Lower leg skin (tissue), 4 donors: ENCODE measurements at regions not wholly inside any gene's neighbourhood (a gene's known extent, or its start where the extent isn't known, plus 50 kb on each side); places are given as distances from the start of the nearest gene placed in this dataset.
"Not testable (repeated sequence)": the region's sequence is repeated elsewhere in the genome, so short reads cannot be mapped to it uniquely, and the experiment has no call there.

Experiments
- DNase-seq, 2 donors: peaks; one replicate each; pipeline ENCODE4 v3.0.0-alpha.2; 2019; ENCODE audit warnings: low spot score in 2 of 2
- H3K4me3 ChIP-seq: fragments of 200-600 bp; sonication (generic); 2 replicates; pipeline ENCODE4 v1.5.1; 2017; ENCODE audit warnings: mild to moderate bottlenecking, low read depth; ENCODE audit not compliant: poor library complexity, severe bottlenecking
- CTCF ChIP-seq, 3 donors: fragments of 450-650 bp; IDR thresholded peaks; one replicate each; pipeline ENCODE4 v1.5.1; 2016; ENCODE audit warnings: antibody characterized with exemption in 3 of 3, mild to moderate bottlenecking in 3 of 3, moderate library complexity in 2 of 3
- POLR2A ChIP-seq, 2 donors: fragments of 450-650 bp; IDR thresholded peaks; one replicate each; pipeline ENCODE4 v1.6.1; 2016 to 2017; ENCODE audit warnings: antibody characterized with exemption in 2 of 2, mild to moderate bottlenecking in 1 of 2, moderate library complexity in 1 of 2
- WGBS, 2 donors: methylation state at CpG; one replicate each; pipeline ENCODE4 v1.1.5; 2018; 5-methylcytosine and 5-hydroxymethylcytosine counted together
- intact Hi-C: fragments of 100-400 bp; cut with DNase I; formaldehyde crosslinking; loops from one replicate; pipeline ENCODE4 v1.15.0; 2023; ENCODE audit warnings: low total_unique reads

GRCh38 chr6:8322659-8323058 lies 112.7 kb downstream of the SLC35B3 start:
- intact Hi-C loops: no loop called here
- no peak overlapping the region for H3K4me3 ChIP-seq
- TF ChIP-seq CTCF (IDR thresholded peaks at IDR 0.05) (no peak), POLR2A (IDR thresholded peaks at IDR 0.05) (no peak)
- 86 to 91% methylated on average over 6 of the region's 6 CpGs for WGBS, 2 donors
- no peak for DNase-seq

- H3K4me3 ChIP-seq: no peak overlapping the region
- intact Hi-C loops: no loop called here
- DNase-seq: no peak
- TF ChIP-seq POLR2A (IDR thresholded peaks at IDR 0.05) (no peak), CTCF (IDR thresholded peaks at IDR 0.05) (no peak)
- 94% methylated on average over 3 of the region's 3 CpGs for WGBS, 2 donors
These were observed 113.5 kb downstream of the SLC35B3 start for GRCh38 chr6:8321671-8322404.

- TF ChIP-seq POLR2A (IDR thresholded peaks at IDR 0.05) (no peak), CTCF (IDR thresholded peaks at IDR 0.05) (no peak)
- no peak for DNase-seq
- 95 to 96% methylated on average over 5 of the region's 5 CpGs for WGBS, 2 donors
- intact Hi-C loops: no loop called here
- H3K4me3 ChIP-seq: no peak overlapping the region
These were observed 120.2 kb downstream of the SLC35B3 start for GRCh38 chr6:8315154-8315553.

GRCh38 chr6:8301502-8301901 lies 133.8 kb downstream of the SLC35B3 start:
- intact Hi-C loops: no loop called here
- WGBS, 2 donors: 85 to 88% methylated on average over 2 of the region's 2 CpGs
- no peak for DNase-seq
- TF ChIP-seq POLR2A (IDR thresholded peaks at IDR 0.05): no peak
- TF ChIP-seq CTCF (IDR thresholded peaks at IDR 0.05): no peak
- no peak overlapping the region for H3K4me3 ChIP-seq

- intact Hi-C loops: no loop called here
- TF ChIP-seq CTCF (IDR thresholded peaks at IDR 0.05) (no peak), POLR2A (IDR thresholded peaks at IDR 0.05) (no peak)
- no peak overlapping the region for H3K4me3 ChIP-seq
- no peak for DNase-seq
- 61 to 71% methylated on average over 4 of the region's 4 CpGs for WGBS, 2 donors
These were observed 136.3 kb downstream of the SLC35B3 start for GRCh38 chr6:8299034-8299433.

- intact Hi-C loops, DNase-seq, H3K4me3 ChIP-seq: not testable (repeated sequence)
- 85 to 93% methylated on average over 4 of the region's 4 CpGs for WGBS, 2 donors
These were observed 152.4 kb downstream of the SLC35B3 start for GRCh38 chr6:8282946-8283345.
